ENCODE measurements at regions not wholly inside any gene's neighbourhood (a gene's known extent, or its start where the extent isn't known, plus 50 kb on each side); places are given as distances from the start of the nearest gene placed in this dataset.
"Not testable (repeated sequence)": the region's sequence is repeated elsewhere in the genome, so short reads cannot be mapped to it uniquely, and the experiment has no call there.

DNA sequence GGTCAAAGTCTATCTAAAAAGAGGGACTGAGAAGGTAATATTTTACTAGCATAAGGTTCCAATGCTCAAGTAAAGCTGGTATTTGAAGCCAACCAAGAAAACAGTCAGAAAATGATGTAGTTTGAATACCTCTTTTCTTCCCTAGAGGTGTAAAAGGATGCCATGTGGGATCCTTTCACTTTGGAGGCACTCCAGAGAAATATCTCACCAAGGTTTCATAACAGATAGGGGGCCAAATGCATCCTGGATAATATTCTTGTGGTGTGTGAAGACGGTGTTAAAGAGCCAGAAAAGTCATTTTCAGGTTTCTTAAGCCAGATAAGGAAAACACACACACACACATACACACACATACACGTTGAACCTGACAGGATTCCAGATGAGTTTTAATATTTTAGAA, 136.1 kb upstream of the PRKD1 start:
- no peak for FAIRE-seq
- DNase-seq (ENCODE audit: extremely low spot score, insufficient read length, low read depth) = no peak

DNA sequence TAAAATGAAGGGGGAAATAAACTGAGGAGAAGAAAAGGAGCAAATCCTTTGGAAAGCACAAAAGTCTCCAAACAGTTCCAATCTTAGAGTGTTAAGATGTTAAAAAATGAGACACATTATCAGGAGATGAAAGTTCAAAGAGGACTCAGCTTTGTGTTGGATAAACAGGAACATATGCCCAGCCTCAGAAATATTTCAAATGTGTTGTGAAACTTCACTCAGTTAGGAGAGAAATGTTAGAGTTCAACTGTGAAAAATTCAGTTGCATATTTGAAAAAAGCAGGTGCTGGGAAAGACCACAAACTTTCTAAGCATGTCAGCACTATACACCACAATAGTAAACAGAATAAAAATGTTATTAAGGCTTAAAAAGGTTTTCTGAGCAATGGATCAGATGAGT, 136.8 kb upstream of the PRKD1 start:
- DNase-seq (ENCODE audit: extremely low spot score, insufficient read length, low read depth) = no peak
- no peak for FAIRE-seq

DNA sequence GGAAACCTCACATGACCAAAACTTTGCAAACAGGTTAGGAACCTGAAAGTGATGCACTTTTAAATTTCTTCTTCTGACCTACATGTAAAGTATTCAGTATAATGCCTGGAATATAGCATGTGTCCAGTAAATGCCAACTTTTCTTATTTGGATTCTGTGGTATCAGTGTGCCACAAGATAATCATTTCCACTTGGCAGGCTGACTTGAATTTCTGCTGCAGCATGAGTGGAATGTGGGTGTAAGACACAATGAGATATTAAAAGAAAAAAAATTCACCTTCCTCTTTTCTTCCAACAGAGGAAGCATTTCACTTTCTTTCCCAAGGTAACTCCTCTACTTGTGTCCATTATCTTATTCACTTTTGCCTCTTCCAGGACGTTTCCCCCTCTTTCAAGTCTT, 141.9 kb upstream of the PRKD1 start:
- no peak for FAIRE-seq
- no peak for DNase-seq (ENCODE audit: extremely low spot score, insufficient read length, low read depth)

DNA sequence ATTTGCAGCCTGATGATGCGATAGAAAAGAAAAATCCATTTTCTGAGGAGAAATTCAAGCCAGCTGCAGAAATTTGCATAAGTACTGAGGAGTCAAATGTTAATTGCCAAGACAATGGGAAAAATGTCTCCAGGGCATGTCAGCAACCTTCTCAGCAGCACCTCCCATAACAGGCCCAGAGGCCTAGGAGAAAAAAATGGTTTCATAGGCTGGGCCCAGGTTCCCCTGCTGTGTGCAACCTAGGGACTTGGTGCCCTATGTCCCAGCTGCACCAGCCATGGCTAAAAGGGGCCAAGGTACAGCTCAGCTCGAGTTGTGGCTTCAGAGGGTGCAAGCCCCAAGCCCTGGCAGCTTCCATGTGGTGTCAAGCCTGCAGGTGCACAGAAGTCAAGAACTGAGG, 144.8 kb upstream of the PRKD1 start:
- FAIRE-seq; DNase-seq (ENCODE audit: extremely low spot score, insufficient read length, low read depth): not testable (repeated sequence)

DNA sequence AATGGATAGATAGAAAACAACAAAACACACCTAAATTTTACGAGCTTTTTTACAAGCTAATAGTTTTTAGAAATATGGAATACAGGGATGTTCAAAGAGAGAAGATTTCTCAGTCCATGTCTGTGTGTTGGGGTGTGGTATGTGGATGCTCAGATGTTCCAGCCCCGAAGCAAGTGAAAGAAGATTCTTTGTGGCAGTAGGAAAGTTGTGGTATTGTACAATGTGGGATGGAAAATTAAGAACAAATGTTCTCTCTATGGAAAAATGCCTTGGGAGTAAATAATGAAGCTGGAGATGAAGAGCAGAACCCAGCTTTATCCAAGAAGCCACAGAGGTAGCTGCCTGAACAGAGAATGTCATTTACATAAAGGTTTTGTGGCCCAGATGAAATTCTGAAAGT, 150.3 kb upstream of the PRKD1 start:
- FAIRE-seq (no peak), DNase-seq (ENCODE audit: extremely low spot score, insufficient read length, low read depth) (no peak)

DNA sequence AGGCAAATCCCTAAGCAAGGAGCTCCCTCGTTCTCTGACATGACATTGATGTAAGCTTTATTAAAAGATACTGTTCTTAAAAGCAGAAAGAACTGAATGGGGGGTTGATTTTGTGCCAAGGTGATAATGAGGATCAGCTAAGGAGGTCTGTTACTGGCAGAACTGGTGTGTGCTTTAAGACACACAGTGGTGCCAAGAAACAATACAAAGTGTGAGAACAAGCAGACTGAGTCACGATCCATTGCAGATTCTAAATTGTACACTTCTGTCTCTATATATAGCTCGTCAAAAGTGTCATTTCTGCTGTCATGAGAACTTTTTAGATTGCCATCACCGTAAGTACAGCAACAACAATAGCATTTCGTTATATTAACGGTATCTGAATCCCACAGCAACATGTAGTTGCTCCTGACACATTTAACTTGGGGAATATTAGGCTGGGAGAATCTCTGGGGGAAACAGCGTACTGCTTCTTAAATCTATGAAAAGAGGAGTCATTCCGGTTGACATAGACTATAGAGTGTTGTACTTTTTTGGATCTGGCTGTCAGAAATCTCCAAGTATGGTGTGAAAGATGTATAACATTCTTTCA, 151.3 kb upstream of the PRKD1 start:
- DNase-seq (ENCODE audit: extremely low spot score, insufficient read length, low read depth) (no peak), FAIRE-seq (no peak)

DNA sequence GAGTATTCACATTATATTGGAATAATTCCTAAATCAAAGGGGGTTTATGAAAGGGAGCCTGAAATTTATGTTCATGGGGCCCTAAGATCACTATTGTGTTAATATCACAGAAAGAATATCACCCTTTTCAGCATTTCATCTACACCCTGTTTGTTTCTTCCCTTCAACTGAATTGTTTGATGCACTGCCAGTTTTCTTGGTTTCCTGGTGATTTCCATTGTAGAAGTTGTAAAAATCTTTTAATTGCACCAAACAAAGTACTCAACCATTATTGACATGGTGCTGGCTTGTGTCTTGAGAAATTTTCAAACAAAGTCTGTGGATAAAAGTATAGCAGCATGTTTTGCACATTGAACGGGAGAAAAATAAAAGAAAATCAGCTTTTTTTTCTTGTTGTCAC, 154.8 kb upstream of the PRKD1 start:
- FAIRE-seq = no peak
- DNase-seq (ENCODE audit: extremely low spot score, insufficient read length, low read depth) = no peak

DNA sequence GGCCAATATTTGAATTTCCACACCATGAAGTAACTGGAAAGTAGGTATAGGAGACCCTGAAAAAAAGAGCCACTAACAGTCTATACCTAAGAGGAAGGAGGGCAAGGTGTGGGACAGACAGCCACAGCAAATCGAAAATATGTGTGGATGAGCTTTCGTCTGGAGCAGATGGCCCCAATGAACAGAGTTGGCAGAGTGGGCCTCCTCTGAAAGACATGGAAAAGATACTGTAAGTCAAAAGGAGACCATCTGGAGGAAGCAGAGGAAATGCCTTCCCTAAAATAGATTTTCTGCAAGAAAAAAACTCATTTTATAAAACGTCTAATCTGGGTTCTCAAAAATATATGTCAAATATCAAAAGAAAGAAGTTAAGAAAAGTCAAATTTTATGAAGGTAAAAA, 157.2 kb upstream of the PRKD1 start:
- FAIRE-seq = no peak
- DNase-seq (ENCODE audit: extremely low spot score, insufficient read length, low read depth) = no peak

DNA sequence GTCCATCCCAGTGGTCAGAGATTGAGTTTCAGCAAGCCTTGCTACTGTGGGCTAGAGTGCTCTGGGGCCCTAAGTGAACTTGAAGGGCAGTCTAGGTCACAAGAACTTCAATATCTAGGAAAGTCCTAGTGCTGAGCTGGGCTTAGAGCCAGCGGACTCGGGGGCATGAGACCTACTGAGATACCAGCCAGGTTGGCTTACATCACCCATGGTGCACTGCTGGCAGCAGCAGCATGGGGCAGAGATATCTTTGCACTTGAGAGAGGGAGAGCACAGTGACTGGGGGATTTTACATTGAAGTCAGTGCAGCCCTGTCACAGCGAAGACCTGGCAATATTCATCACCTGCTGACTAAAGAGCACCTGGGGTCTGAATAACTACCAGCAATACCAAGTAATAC, 158.3 kb upstream of the PRKD1 start:
- DNase-seq (ENCODE audit: extremely low spot score, insufficient read length, low read depth) (no peak), FAIRE-seq (no peak)

DNA sequence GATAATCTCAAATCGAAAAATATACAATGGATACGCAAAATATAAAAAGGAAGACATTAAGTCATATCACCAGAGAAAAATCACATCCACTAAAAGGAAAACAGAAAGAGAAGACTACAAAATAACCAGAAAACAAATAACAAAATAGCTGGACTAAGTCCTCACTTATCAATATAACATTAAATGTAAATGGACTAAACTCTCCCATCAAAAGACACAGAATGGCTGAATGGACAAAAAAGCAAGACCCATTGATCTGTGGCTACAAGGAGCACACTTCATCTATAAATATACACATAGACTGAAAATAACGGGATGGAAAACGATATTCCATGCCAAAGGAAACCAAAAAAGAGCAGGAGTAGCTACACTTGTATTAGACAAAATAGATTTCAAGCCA, 161.0 kb upstream of the PRKD1 start:
- FAIRE-seq = no peak
- DNase-seq (ENCODE audit: extremely low spot score, insufficient read length, low read depth) = no peak

DNA sequence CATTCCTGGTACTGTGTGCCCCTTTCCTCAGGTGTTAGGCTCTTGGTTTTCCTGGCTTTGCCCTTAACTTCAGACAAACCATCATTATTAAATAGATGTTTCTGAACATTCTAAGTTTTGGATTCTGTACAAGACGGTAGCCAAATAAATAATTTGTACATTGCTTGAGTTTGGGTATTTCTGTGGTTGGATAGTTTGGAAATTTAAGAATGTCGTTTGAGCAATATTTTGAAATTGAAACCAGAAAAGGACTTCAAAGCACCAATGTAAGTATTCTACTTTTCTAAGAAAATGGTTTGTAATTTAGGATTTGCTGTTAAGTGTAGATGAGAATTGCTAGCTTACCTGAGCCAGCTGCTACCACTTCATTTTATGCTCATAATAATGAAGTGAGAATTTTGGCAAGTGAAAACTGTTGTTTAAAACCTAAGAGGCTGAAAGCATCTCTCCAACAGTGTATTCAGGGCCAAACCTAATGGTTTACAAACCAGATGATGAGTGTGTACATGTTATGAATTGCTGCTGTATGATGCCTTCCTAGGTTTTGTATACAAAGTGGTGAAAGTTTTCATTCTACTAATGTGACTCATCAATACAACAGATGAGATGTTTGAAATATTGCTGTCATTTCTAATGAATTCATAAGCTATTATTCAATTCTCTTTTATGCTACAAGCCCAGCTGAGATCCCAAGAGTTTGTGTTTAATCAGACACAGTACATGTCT, 181.5 kb upstream of the PRKD1 start:
- no peak for FAIRE-seq
- DNase-seq (ENCODE audit: extremely low spot score, insufficient read length, low read depth) = no peak

DNA sequence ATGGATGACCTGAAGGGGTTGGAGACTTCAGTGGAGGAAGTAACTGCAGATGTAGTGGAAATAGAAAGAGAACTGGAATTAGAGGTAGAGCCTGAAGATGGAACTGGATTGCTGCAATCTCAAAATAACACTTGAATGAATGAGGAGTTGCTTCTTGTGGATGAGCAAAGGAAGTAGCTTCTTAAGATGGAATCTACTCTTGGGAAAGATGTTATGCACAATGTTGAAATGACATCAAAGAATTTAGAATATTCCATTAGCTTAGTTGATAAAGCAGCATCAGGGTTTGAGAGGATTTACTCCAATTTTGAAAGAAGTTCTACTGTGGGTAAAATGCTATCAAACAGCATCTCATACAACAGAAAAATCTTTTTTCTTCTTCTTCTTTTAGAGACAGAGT, 186.4 kb upstream of the PRKD1 start:
- no peak for DNase-seq (ENCODE audit: extremely low spot score, insufficient read length, low read depth)

DNA sequence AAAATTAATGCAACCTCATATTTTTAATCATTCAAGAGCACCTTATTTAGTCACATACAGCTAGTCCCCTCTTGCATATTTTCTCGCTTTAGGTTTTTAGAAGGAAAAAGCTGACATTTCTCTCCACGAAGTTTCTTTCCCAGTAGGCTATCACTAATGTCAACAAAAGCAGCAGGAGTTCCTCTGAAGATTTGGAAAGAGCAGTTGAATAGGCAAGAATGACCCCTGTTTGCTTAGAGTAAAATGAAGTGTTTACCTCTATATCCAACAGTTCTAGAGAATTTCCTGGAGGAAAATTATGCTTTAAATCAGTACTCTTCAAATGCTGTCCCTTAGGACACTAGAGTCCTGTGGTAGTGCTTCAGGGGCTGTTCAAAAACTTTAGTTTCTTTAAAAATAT, 188.1 kb upstream of the PRKD1 start:
- DNase-seq (ENCODE audit: extremely low spot score, insufficient read length, low read depth) = no peak
- no peak for FAIRE-seq

More for the DNA sequence above, 186.4 kb upstream of the PRKD1 start:
- FAIRE-seq = no peak

DNA sequence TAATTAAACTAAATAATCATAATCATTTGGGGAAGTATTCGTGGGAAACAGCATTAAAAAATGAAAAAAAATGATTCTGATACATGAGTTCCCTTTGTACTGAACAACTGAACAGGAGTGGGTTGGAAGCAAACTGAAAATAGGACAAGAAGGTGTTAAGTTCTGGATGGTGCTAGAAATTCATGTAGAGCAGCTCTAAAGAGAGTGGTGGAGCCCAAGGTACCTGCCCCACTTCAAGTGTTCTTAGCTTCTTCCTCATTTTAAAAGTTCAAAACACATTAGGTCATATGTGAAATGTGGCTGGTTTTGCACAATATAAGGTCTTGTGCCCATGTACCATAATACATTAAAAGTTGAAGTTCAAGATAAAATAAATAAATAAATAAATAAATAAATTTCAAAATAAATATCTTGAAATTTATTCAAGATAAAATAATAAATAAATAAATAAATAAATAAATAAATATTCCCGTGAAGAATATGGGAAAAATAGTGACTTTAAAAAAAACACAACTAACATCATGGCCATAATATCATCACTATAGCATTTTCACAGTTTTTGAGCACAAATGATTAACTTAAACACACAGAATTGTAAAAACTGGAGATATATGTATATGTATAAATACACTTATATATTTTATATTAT, 191.5 kb upstream of the PRKD1 start:
- no peak for FAIRE-seq
- no peak for DNase-seq (ENCODE audit: extremely low spot score, insufficient read length, low read depth)

DNA sequence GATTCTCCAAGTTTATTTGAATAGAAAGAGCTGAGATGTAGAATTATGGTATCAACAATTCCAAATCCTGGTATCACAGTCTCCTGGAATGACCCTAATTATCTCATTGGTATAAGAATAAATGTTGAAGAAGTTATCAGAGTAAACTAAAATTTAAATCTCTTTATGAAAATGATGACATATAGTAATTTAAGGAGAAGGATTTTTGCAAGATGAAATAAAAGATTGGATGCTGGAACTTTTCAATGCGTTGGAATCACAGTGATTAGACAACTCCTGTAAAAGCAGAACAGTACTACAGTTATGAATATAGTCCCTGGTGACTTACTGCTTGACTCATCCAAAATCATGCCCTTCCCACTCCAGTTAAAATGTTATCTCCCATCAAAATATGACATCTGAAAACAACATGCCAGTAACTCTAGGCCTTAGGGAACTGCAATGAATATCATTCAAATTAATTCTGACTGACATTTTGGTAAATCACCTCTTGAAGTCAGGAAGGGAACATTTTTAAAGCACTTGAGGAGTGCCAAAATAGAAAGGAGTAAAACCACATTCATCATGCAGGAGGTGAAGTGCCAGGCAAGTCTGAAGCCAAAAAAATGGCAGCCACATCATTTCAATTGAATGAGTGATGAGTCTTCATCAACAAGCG, 197.8 kb upstream of the PRKD1 start:
- FAIRE-seq = no peak
- DNase-seq (ENCODE audit: extremely low spot score, insufficient read length, low read depth) = no peak

DNA sequence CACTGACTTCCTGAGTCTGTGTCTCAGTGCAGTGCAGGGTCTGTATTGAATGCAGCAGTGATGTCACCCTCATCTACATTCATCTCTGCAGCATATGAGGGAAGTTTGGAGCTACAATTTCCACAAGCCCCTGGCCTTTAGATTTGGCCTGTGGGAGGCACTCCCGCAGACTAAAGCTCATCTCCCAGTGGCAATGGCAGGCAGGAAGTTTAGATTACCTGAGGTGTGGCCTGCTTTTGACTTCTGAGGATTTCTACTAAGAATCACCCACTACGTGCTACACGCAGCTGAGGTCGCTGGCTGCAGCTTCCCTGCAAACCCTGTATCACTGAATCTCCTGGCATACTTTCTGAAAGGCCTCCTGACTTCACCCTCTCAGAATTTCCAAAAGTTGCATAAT, 202.2 kb upstream of the PRKD1 start:
- no peak for FAIRE-seq

DNA sequence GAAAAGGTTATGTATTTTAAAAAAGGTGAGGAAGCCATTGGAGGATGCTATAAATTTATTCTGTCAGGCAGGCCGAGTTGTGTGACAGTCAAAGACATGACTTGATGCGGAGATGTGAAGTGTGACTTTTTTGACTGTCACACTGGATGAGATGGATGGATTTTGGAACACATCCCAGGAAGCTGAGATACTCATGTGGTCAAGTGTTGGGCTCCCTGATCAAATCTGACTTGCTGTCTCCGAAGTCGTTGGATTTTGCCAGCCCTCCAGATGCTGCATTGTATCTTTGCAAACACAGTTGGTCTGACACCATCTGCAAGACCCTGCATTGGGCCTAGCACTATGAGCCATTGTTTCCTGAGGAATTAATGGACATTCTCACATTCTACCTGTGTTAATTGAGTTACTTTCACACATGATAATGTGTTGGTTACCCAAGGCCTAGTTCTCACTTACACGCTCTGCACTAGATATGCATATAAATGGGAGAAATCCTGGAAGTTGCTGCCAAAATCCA, 204.0 kb upstream of the PRKD1 start:
- no peak for DNase-seq (ENCODE audit: extremely low spot score, insufficient read length, low read depth)
- FAIRE-seq = no peak

More for the DNA sequence above, 202.2 kb upstream of the PRKD1 start:
- no peak for DNase-seq (ENCODE audit: extremely low spot score, insufficient read length, low read depth)

DNA sequence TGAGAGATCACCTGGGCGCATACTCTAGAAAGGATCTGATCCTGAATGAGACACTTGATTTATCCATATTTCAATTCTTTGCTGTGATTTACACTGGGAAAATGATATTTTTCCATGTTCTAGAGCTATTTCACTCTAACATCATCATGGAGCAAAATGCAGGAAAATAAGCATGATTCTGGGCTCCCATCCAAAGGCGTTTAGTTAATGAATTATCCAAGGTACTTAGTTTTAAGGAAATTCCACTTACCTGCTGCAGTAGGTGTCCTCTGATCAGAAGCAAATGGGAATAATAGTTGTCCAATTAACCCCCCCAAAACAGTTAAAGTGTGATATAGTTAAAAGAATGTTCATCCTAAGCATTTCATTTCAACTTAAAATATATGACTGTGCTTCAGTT, 204.5 kb upstream of the PRKD1 start:
- DNase-seq (ENCODE audit: extremely low spot score, insufficient read length, low read depth) (no peak), FAIRE-seq (no peak)

DNA sequence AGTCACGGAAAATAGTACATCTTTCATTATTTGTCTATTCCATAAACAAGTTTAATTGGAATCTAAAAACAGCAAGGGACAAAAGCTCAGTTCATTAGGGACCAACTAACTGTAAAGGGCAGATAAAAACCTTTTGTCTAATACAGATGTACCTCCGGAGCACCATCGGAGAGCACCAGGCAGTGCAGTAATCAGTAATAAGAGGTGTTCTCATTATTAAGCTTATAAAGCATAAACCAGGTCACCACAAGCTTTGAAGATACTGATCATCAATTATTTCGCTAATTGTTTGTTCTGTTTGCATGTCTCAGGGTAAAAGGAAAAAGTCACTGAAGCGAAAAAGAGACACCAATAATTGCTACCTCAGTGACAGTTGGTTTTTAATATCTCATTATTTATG, 207.3 kb upstream of the PRKD1 start:
- FAIRE-seq (no peak), DNase-seq (ENCODE audit: extremely low spot score, insufficient read length, low read depth) (no peak)

DNA sequence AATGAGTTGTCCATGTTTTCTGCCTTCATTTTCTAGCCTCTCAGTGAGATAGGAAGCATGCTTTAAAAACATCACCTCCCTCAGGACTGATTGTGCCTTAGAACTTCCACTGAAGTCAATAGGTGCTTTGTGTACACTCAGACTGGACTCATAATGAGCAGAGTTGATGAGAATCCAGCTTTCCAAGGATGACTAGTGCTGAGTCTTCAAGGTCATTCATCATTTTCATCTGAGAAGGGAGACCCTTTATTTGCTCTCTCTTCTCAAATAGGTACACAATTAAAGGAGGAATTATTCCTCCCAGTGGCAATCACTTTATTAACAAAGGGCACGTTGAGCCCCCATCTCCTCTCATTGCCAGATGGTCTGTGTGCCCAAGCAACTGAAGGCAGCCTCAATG, 210.9 kb upstream of the PRKD1 start:
- no peak for FAIRE-seq
- DNase-seq (ENCODE audit: extremely low spot score, insufficient read length, low read depth) = no peak

DNA sequence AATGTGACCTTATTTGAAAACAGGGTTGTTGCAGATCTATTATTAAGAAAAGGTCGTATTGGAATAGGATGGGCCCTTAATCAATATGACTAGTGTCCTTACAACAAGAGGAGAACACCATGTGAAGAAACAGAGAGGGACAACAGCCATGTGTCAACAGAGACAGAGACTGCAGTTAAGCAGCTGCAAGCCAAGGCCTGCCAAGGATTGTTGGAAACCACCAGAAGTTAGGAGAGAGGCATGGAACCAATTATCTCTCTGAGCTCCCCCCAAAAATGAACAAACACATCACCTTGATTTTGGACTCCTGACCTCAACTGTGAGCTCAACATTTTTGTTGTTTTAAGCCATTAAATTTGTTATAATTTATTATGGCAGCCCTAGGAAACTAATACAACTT, 214.6 kb upstream of the PRKD1 start:
- FAIRE-seq (no peak), DNase-seq (ENCODE audit: extremely low spot score, insufficient read length, low read depth) (no peak)
